ENCODE measurements at regions not wholly inside any gene's neighbourhood (a gene's known extent, or its start where the extent isn't known, plus 50 kb on each side); places are given as distances from the start of the nearest gene placed in this dataset.

GRCh38 chr4:8790749-8791148, 80.9 kb downstream of the HMX1 start:
- no peaks in the 10 kb centered on the region for H3K9me3 Mint-ChIP-seq
- no peak overlapping the region for H2AFZ ChIP-seq (ENCODE audit: insufficient read depth, low read depth, low read length, poor library complexity, severe bottlenecking)
- no peaks in the 10 kb centered on the region for H3K4me1 ChIP-seq (ENCODE audit: control insufficient read depth in 1 of 2, insufficient read depth in 2 of 2, low read length in 2 of 2)
- H3K27me3 ChIP-seq (ENCODE audit: control insufficient read depth in 2 of 2, insufficient read depth in 2 of 2, low read length in 2 of 2), result no peaks in the 10 kb centered on the region
- peaks cover 2 to 4% (median 2%) of the 10 kb centered on the region in 3 donors for H3K27me3 Mint-ChIP-seq (ENCODE audit: low read depth in 3 of 3)
- H3K36me3 ChIP-seq (replicated peaks in 1 of 2; ENCODE audit: control insufficient read depth in 1 of 2, insufficient read depth in 2 of 2, low read length in 2 of 2), result no peaks in the 10 kb centered on the region
- no peaks in the 10 kb centered on the region for H3K4me1 Mint-ChIP-seq
- H3K4me2 ChIP-seq (replicated peaks; ENCODE audit: extremely low read depth, low read length, poor library complexity, severe bottlenecking), result no peak overlapping the region
- no peak overlapping the region for H3K9ac ChIP-seq (ENCODE audit: insufficient read depth, low read length, poor library complexity, severe bottlenecking)
- no peak overlapping the region for H3K27ac ChIP-seq (ENCODE audit: low read depth in 1 of 2, low read length in 2 of 2)
- no peaks in the 10 kb centered on the region for H3K9me3 ChIP-seq (replicated peaks in 1 of 2; ENCODE audit: control insufficient read depth in 1 of 2, insufficient read depth in 1 of 2, low read length in 2 of 2)
- no peak overlapping the region for H3K4me3 Mint-ChIP-seq
- H3K27ac Mint-ChIP-seq, result no peak overlapping the region
- no peaks in the 10 kb centered on the region for H3K36me3 Mint-ChIP-seq
- DNase-seq, result no peak
- no peak overlapping the region for H3K4me3 ChIP-seq (replicated peaks in 1 of 3; ENCODE audit: low read depth in 2 of 3, low read length in 3 of 3)
- TF ChIP-seq CTCF (IDR thresholded peaks at IDR 0.05), result no peak
- 81% methylated on average over 6 of the region's 6 CpGs for WGBS (ENCODE audit: insufficient coverage)
- H3K79me2 ChIP-seq (ENCODE audit: insufficient read depth, low read length), result no peaks in the 10 kb centered on the region
- intact Hi-C loops (cut with micrococcal nuclease), result no loop called here
- no peaks in the 10 kb centered on the region for H4K20me1 ChIP-seq (ENCODE audit: insufficient read depth, low read length)

- no peak overlapping the region for H3K4me2 ChIP-seq (replicated peaks; ENCODE audit: extremely low read depth, low read length, poor library complexity, severe bottlenecking)
- H3K4me3 Mint-ChIP-seq, result no peak overlapping the region
Measured at GRCh38 chr4:8788174-8788573, 83.5 kb downstream of the HMX1 start.

More at GRCh38 chr4:8788174-8788573, 83.5 kb downstream of the HMX1 start:
- Histone ChIP-seq H2AFZ (ENCODE audit: insufficient read depth, low read depth, low read length, poor library complexity, severe bottlenecking) (no peak overlapping the region), H3K4me3 (replicated peaks in 1 of 3; ENCODE audit: low read depth in 2 of 3, low read length in 3 of 3) (no peak overlapping the region), H3K27me3 (ENCODE audit: control insufficient read depth in 2 of 2, insufficient read depth in 2 of 2, low read length in 2 of 2) (no peaks in the 10 kb centered on the region), H3K79me2 (ENCODE audit: insufficient read depth, low read length) (no peaks in the 10 kb centered on the region), H3K27ac (ENCODE audit: low read depth in 1 of 2, low read length in 2 of 2) (no peak overlapping the region), H3K9ac (ENCODE audit: insufficient read depth, low read length, poor library complexity, severe bottlenecking) (no peak overlapping the region), H4K20me1 (ENCODE audit: insufficient read depth, low read length) (no peaks in the 10 kb centered on the region), H3K9me3 (replicated peaks in 1 of 2; ENCODE audit: control insufficient read depth in 1 of 2, insufficient read depth in 1 of 2, low read length in 2 of 2) (no peaks in the 10 kb centered on the region), H3K4me1 (ENCODE audit: control insufficient read depth in 1 of 2, insufficient read depth in 2 of 2, low read length in 2 of 2) (no peaks in the 10 kb centered on the region), H3K36me3 (replicated peaks in 1 of 2; ENCODE audit: control insufficient read depth in 1 of 2, insufficient read depth in 2 of 2, low read length in 2 of 2) (no peaks in the 10 kb centered on the region)
- Mint-ChIP-seq H3K4me1 (no peaks in the 10 kb centered on the region), H3K9me3 (peaks cover 0 to 2% (median 0%) of the 10 kb centered on the region in 7 donors), H3K27ac (no peak overlapping the region), H3K36me3 (no peaks in the 10 kb centered on the region), H3K27me3 (ENCODE audit: low read depth in 3 of 3) (peaks cover 1 to 5% (median 3%) of the 10 kb centered on the region in 3 donors)
- no peak for TF ChIP-seq CTCF (IDR thresholded peaks at IDR 0.05)
- intact Hi-C loops (cut with micrococcal nuclease), result no loop called here
- no peak for DNase-seq
- WGBS (ENCODE audit: insufficient coverage), result 88% methylated on average over 9 of the region's 9 CpGs
